ENCODE measurements at regions not wholly inside any gene's neighbourhood (a gene's known extent, or its start where the extent isn't known, plus 50 kb on each side); places are given as distances from the start of the nearest gene placed in this dataset.

GRCh38 chr1:218887141-218887925, 286.3 kb upstream of the LYPLAL1 start:
- no peak for DNase-seq (ENCODE audit: low read depth in 1 of 2, low spot score in 2 of 2)
- H4K91ac ChIP-seq (replicated peaks; ENCODE audit: insufficient read length, low read length) = no peak overlapping the region
- no peaks in the 10 kb centered on the region for H3K36me3 ChIP-seq (ENCODE audit: control insufficient read depth in 2 of 4, insufficient read depth in 4 of 4, low read length in 3 of 4)
- no peak overlapping the region for H2BK20ac ChIP-seq (ENCODE audit: low read length)
- POLR2A ChIA-PET (ENCODE audit: partially characterized antibody) = no interaction called here
- no peak overlapping the region for H3K4ac ChIP-seq (replicated peaks; ENCODE audit: insufficient read length, low read depth, low read length)
- no peaks in the 10 kb centered on the region for H3K23me2 ChIP-seq (ENCODE audit: low read depth, low read length)
- TF ChIP-seq NANOG (IDR thresholded peaks at IDR 0.05; ENCODE audit: insufficient read depth, low read depth, low read length, poor library complexity, severe bottlenecking) = no peak
- no peak overlapping the region for H3K23ac ChIP-seq (ENCODE audit: insufficient read length)
- no peak overlapping the region for H3K4me2 ChIP-seq (ENCODE audit: insufficient read depth in 1 of 2, low read depth in 2 of 2, low read length in 2 of 2)
- H3K18ac ChIP-seq (ENCODE audit: extremely low read depth, low read length) = no peak overlapping the region
- CTCF ChIA-PET (ENCODE audit: partially characterized antibody) = interaction anchor here (0.5 to 1.6 kb wide), 4 partner anchors 8 to 627 kb away, joined by 3 to 4 read pairs (median 4); no protein-coding TSS in a partner anchor
- no peak overlapping the region for H3K14ac ChIP-seq (ENCODE audit: insufficient read length)
- H3K27me3 ChIP-seq (replicated peaks in 1 of 4; ENCODE audit: control insufficient read depth in 3 of 4, extremely low read depth in 1 of 4, insufficient read depth in 3 of 4, low read length in 3 of 4) = no peaks in the 10 kb centered on the region
- H3K27ac ChIP-seq (ENCODE audit: low read depth, low read length) = no peak overlapping the region
- no peak overlapping the region for H4K5ac ChIP-seq (ENCODE audit: insufficient read length, low read depth, low read length)
- H3K9me3 ChIP-seq (ENCODE audit: insufficient read depth in 2 of 2, low read depth in 1 of 2, low read length in 1 of 2) = no peaks in the 10 kb centered on the region
- 96% methylated on average over 5 of the region's 5 CpGs; no CpG with 5 or more reads in 1 of the 2 experiments for WGBS, 2 experiments (ENCODE audit: extremely low coverage in 1 of 2, insufficient coverage in 1 of 2, insufficient read length in 1 of 2, insufficient replicate concordance in 2 of 2, low coverage in 1 of 2, low lambda C conversion rate in 2 of 2, missing lambda C conversion rate in 1 of 2)
- H3K4me3 ChIP-seq (ENCODE audit: extremely low read depth in 1 of 4, insufficient read depth in 2 of 4, low read depth in 3 of 4, low read length in 4 of 4) = no peak overlapping the region
- no peaks in the 10 kb centered on the region for H3K79me2 ChIP-seq (ENCODE audit: control insufficient read depth in 1 of 2, insufficient read depth in 2 of 2, low read length in 2 of 2)
- H4K8ac ChIP-seq (ENCODE audit: extremely low read depth, insufficient read depth, low read length) = no peak overlapping the region
- no peak overlapping the region for H2AFZ ChIP-seq (ENCODE audit: low read length)
- H3K9ac ChIP-seq (replicated peaks in 1 of 4; ENCODE audit: extremely low read depth in 1 of 4, low read depth in 3 of 4, low read length in 3 of 4) = no peak overlapping the region
- no peak overlapping the region for H2BK15ac ChIP-seq (ENCODE audit: low read length)
- H2BK120ac ChIP-seq (replicated peaks; ENCODE audit: low read depth, low read length) = no peak overlapping the region
- no peak overlapping the region for H2AK5ac ChIP-seq (ENCODE audit: low read depth, low read length)
- H2BK12ac ChIP-seq (ENCODE audit: low read depth, low read length) = no peak overlapping the region
- no peak overlapping the region for H3K56ac ChIP-seq (replicated peaks; ENCODE audit: insufficient read length, low read depth, low read length)
- no peak overlapping the region for H2BK5ac ChIP-seq (ENCODE audit: low read depth, low read length)
- no peak for FAIRE-seq
- H3K4me1 ChIP-seq (replicated peaks in 1 of 4; ENCODE audit: control insufficient read depth in 3 of 4, insufficient read depth in 4 of 4, low read length in 3 of 4) = no peaks in the 10 kb centered on the region
- H3K79me1 ChIP-seq (ENCODE audit: low read depth, low read length) = no peaks in the 10 kb centered on the region
- H4K20me1 ChIP-seq (replicated peaks in 1 of 2; ENCODE audit: control insufficient read depth in 1 of 2, insufficient read depth in 2 of 2, low read length in 2 of 2) = no peaks in the 10 kb centered on the region
